Sigmoid colon (tissue), 6 donors: ENCODE measurements at regions not wholly inside any gene's neighbourhood (a gene's known extent, or its start where the extent isn't known, plus 50 kb on each side); places are given as distances from the start of the nearest gene placed in this dataset.
"Not testable (repeated sequence)": the region's sequence is repeated elsewhere in the genome, so short reads cannot be mapped to it uniquely, and the experiment has no call there.

Experiments used
- DNase-seq: peaks from one replicate; pipeline ENCODE4 v3.0.0-alpha.2; 2019
- H3K27ac ChIP-seq, 4 donors: fragments of 200-600 bp; sonication (generic); one replicate each; pipeline ENCODE4 v1.5.1; 2016 to 2019; ENCODE audit warnings: mild to moderate bottlenecking in 1 of 4
- H3K27me3 ChIP-seq, 3 donors: fragments of 200-600 bp; sonication (generic); one replicate each; pipeline ENCODE4 v1.5.1; 2019; ENCODE audit warnings: mild to moderate bottlenecking in 1 of 3
- H3K36me3 ChIP-seq, 4 donors: fragments of 200-600 bp; sonication (generic); one replicate each; pipeline ENCODE4 v1.5.1; 2016 to 2019
- H3K4me1 ChIP-seq, 4 donors: fragments of 200-600 bp; sonication (generic); one replicate each; pipeline ENCODE4 v1.5.1; 2017 to 2019
- H3K4me3 ChIP-seq, 4 donors: fragments of 200-600 bp; sonication (generic); one replicate each; pipeline ENCODE4 v1.5.1; 2017 to 2019; ENCODE audit warnings: mild to moderate bottlenecking in 2 of 4, moderate library complexity in 1 of 4
- H3K9me3 ChIP-seq, 4 donors: fragments of 200-600 bp in 3 of 4; sonication (generic) in 3 of 4; one replicate each; pipeline versions ENCODE4 v1.5.1 to v1.6.1; 2013 to 2019
- CTCF ChIP-seq, 4 experiments: fragments of 450-650 bp in 3 of 4; fragments of 200-600 bp in 1 of 4; IDR thresholded peaks; one replicate each; pipeline ENCODE4 v1.5.1; 2016 to 2019; ENCODE audit warnings: antibody characterized with exemption in 4 of 4, mild to moderate bottlenecking in 3 of 4, moderate library complexity in 2 of 4
- EP300 ChIP-seq, 4 donors: sonication (generic); formaldehyde crosslinking; IDR thresholded peaks; one replicate each; pipeline ENCODE4 v1.6.1; 2017; ENCODE audit warnings: antibody characterized with exemption in 4 of 4
- POLR2A ChIP-seq, 2 donors: fragments of 450-650 bp; IDR thresholded peaks; one replicate each; pipeline ENCODE4 v1.6.1; 2016; ENCODE audit warnings: antibody characterized with exemption in 2 of 2, mild to moderate bottlenecking in 2 of 2, moderate library complexity in 2 of 2
- POLR2AphosphoS5 ChIP-seq, 4 donors: sonication (generic); formaldehyde crosslinking; IDR thresholded peaks; one replicate each; pipeline ENCODE4 v1.6.1; 2017; ENCODE audit warnings: antibody characterized with exemption in 4 of 4
- WGBS, 2 donors: extraction: QIAGEN DNeasy Blood & Tissue Kit; methylation state at CpG; one replicate each; pipeline ENCODE4 v1.1.7; 2013; 5-methylcytosine and 5-hydroxymethylcytosine counted together
- intact Hi-C: fragments of 100-400 bp; cut with DNase I; formaldehyde crosslinking; loops from one replicate; pipeline ENCODE4 v1.15.1; 2023
- donor health status: healthy with polysubstance abuse.
- donor health status: healthy.

- no peak for DNase-seq
- intact Hi-C loops: no loop called here
- Histone ChIP-seq H3K27ac (no peak overlapping the region), H3K27me3 (no peaks in the 10 kb centered on the region), H3K4me3 (no peak overlapping the region), H3K36me3 (no peaks in the 10 kb centered on the region), H3K4me1 (peaks cover 0 to 5% (median 0%) of the 10 kb centered on the region in 4 donors), H3K9me3 (no peaks in the 10 kb centered on the region)
- TF ChIP-seq EP300 (IDR thresholded peaks at IDR 0.05) (no peak), POLR2A (IDR thresholded peaks at IDR 0.05) (no peak), CTCF (IDR thresholded peaks at IDR 0.05) (no peak), POLR2AphosphoS5 (IDR thresholded peaks at IDR 0.05) (no peak)
- 66 to 84% methylated on average over 4 of the region's 4 CpGs for WGBS, 2 donors
Measured at GRCh38 chr5:154589511-154589910, 111.5 kb upstream of the HAND1 start.

- DNase-seq, H3K4me3 ChIP-seq, intact Hi-C loops, H3K9me3 ChIP-seq, H3K27ac ChIP-seq, H3K4me1 ChIP-seq, H3K27me3 ChIP-seq, H3K36me3 ChIP-seq: not testable (repeated sequence)
- WGBS, 2 donors: 71 to 86% methylated on average over 7 of the region's 7 CpGs
Measured at GRCh38 chr5:154588833-154589425, 110.9 kb upstream of the HAND1 start.

GRCh38 chr5:154588091-154588774 is 110.2 kb upstream of the HAND1 start:
- intact Hi-C loops: no loop called here
- no peaks in the 10 kb centered on the region for H3K9me3 ChIP-seq
- 67% methylated on average over 13 of the region's 13 CpGs for WGBS, 2 donors
- H3K27me3 ChIP-seq: no peaks in the 10 kb centered on the region
- TF ChIP-seq POLR2AphosphoS5 (IDR thresholded peaks at IDR 0.05) (no peak), EP300 (IDR thresholded peaks at IDR 0.05) (no peak), CTCF (IDR thresholded peaks at IDR 0.05) (no peak), POLR2A (IDR thresholded peaks at IDR 0.05) (no peak)
- H3K4me3 ChIP-seq: no peak overlapping the region
- peaks cover 0 to 1% (median 0%) of the 10 kb centered on the region in 4 donors for H3K4me1 ChIP-seq
- DNase-seq: no peak
- H3K27ac ChIP-seq: no peak overlapping the region
- H3K36me3 ChIP-seq: no peaks in the 10 kb centered on the region

DNA sequence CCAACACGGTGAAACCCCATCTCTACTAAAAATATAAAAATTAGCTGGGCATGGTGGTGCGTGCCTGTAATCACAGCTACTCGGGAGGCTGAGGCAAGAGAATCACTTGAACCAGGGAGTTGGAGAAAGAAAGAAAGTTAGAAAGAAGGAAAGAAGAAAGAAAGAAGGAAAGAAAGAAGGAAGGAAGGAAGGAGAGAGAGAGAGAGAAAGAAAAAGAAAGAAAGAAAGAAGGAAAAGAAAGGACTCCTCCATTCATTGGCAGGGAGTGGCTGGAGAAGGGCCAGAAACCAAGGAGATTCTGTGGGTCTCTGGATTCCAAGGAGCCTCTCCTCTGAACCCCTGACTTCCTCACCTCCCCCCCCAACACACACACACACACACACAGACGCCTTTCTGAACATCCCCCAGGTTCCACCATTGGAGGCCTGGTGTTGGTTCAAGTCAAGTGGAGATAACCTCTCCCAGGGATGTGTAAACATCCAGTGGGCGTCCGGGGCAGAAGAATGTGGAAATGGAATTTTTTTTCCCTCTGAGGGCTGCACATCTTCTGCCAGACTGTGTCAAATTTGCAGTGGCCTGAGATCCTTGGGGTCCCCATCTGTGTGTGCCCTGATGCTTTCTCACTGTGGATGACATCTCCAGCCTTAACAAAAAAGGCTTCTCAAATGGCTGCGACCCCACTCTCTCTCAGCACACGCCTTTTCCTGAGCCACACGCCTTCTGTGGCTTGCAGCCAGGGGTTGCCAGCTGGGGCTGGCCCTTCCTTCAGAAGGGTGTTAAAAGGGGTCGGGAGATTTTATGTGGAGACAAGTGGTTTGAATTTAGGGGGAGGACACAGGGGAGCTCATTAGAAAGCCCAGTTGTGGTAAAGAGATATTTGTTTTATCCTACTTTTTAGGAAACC is 109.3 kb upstream of the HAND1 start:
- intact Hi-C loops: no loop called here
- Histone ChIP-seq H3K27ac (no peak overlapping the region), H3K4me1 (no peaks in the 10 kb centered on the region), H3K27me3 (peaks cover 0 to under 1% (median 0%) of the 10 kb centered on the region in 3 donors), H3K36me3 (no peaks in the 10 kb centered on the region), H3K4me3 (no peak overlapping the region), H3K9me3 (no peaks in the 10 kb centered on the region)
- no peak for TF ChIP-seq CTCF (IDR thresholded peaks at IDR 0.05)
- DNase-seq: no peak
- WGBS, 2 donors: 33 to 48% methylated on average over 10 of the region's 10 CpGs

DNA sequence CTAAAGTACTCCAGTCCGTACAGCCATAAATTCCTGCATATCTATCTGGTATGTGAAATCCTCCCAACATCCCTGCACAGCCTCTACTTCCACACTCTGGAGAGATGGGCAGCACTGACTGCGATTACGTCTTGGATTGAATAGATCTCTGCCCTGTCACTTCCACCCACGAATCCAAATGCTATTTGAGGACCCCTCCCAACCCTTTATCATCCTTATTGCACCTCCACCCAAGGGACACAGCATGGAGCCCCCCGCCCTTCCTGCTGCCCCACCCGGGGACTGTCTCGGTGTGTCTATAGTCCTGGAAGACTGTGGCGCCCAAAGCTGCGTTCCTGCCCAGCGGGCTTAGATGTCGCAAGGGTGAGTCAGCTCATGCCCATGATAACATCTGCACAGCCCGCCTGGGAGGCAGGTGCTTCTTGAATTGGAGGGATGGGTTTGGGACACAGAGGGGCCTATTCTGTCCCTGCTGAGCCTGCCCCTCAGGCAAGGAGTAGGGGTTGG is 105.7 kb upstream of the HAND1 start:
- Histone ChIP-seq H3K27me3 (peaks cover 0 to 4% (median 0%) of the 10 kb centered on the region in 3 donors), H3K9me3 (no peaks in the 10 kb centered on the region), H3K27ac (no peak overlapping the region), H3K4me1 (no peaks in the 10 kb centered on the region), H3K36me3 (no peaks in the 10 kb centered on the region), H3K4me3 (no peak overlapping the region)
- intact Hi-C loops: no loop called here
- DNase-seq: no peak
- no peak for TF ChIP-seq POLR2AphosphoS5 (IDR thresholded peaks at IDR 0.05)
- 39 to 66% methylated on average over 12 of the region's 12 CpGs for WGBS, 2 donors
